Brain microvascular endothelial cell (primary cell): ENCODE measurements at regions not wholly inside any gene's neighbourhood (a gene's known extent, or its start where the extent isn't known, plus 50 kb on each side); places are given as distances from the start of the nearest gene placed in this dataset.

Source experiments
- DNase-seq: peaks from one replicate; pipeline ENCODE4 v3.0.0-alpha.2; 2020
- H3K27ac ChIP-seq: fragments of 250-450 bp; sonication (Bioruptor Pico); 2 replicates; pipeline ENCODE4 v1.5.1; 2020; ENCODE audit warnings: mild to moderate bottlenecking, moderate library complexity
- H3K27me3 ChIP-seq: fragments of 250-450 bp; sonication (Bioruptor Pico); replicated peaks from 2 replicates; pipeline ENCODE4 v1.5.1; 2020; ENCODE audit warnings: mild to moderate bottlenecking
- H3K36me3 ChIP-seq: fragments of 250-450 bp; sonication (Bioruptor Pico); replicated peaks from 2 replicates; pipeline ENCODE4 v1.5.1; 2020; ENCODE audit warnings: mild to moderate bottlenecking
- H3K4me3 ChIP-seq: 2 replicates; pipeline ENCODE4 v1.5.1; 2011; ENCODE audit warnings: low read depth, mild to moderate bottlenecking, control low read depth, low read length, moderate library complexity
- in situ Hi-C: cut with HindIII; loops from 2 replicates; pipeline ENCODE4 v1.10.0; 2017; ENCODE audit warnings: low sequenced_read_pairs, low pct_ligation_motif_present
- TF ChIP-seq, protein P1 (sequence below): IDR thresholded peaks from 2 replicates; pipeline ENCODE4 v1.5.1; 2011; ENCODE audit warnings: low read depth, mild to moderate bottlenecking, moderate library complexity, low read length, control low read depth, inconsistent platforms; ENCODE audit errors: missing control alignments

DNA sequence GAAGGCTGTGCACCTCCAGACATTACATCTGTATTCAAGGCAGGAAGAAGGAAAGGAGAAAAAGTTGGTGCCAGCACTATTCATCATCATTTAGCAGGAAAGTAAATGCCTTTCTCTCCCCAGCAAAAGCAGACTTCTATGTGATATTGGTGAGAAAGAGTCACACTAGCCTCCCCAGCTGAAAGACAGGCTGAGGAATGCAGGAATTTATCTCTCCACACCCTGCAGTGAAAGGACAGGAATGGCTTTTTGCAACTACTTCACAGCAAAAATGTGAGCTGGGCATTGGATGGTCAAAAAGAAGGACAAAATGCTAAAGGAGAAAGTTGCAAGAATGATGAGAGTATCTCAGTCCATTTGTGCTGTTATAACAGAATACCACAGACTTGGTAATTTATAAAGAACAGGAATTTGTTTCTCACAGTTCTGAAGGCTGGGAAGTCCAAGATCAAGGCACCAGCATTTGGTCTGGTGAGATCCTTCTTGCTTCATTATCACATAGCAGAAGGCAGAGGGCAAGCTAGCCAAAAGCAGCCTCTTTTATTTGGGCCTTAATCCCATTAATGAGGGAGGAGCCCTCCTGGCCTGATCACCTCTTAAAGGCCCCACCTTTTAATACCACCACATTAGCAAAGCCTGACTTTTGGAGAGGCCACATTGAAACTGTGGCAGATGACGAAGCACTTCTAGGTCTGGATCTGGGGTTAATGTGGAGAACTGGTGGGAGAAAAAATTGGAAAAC, 388.1 kb upstream of the SLC14A2 start:
- TF ChIP-seq, protein P1, sequence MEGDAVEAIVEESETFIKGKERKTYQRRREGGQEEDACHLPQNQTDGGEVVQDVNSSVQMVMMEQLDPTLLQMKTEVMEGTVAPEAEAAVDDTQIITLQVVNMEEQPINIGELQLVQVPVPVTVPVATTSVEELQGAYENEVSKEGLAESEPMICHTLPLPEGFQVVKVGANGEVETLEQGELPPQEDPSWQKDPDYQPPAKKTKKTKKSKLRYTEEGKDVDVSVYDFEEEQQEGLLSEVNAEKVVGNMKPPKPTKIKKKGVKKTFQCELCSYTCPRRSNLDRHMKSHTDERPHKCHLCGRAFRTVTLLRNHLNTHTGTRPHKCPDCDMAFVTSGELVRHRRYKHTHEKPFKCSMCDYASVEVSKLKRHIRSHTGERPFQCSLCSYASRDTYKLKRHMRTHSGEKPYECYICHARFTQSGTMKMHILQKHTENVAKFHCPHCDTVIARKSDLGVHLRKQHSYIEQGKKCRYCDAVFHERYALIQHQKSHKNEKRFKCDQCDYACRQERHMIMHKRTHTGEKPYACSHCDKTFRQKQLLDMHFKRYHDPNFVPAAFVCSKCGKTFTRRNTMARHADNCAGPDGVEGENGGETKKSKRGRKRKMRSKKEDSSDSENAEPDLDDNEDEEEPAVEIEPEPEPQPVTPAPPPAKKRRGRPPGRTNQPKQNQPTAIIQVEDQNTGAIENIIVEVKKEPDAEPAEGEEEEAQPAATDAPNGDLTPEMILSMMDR = no peak
- in situ Hi-C loops = no loop called here
- Histone ChIP-seq H3K27me3 (no peaks in the 10 kb centered on the region), H3K27ac (no peak overlapping the region), H3K36me3 (no peaks in the 10 kb centered on the region), H3K4me3 (no peak overlapping the region)
- DNase-seq = no peak

GRCh38 chr18:45228796-45229388, 386.4 kb upstream of the SLC14A2 start:
- in situ Hi-C loops = no loop called here
- Histone ChIP-seq H3K27ac (no peak overlapping the region), H3K27me3 (no peaks in the 10 kb centered on the region), H3K4me3 (no peak overlapping the region), H3K36me3 (no peaks in the 10 kb centered on the region)
- TF ChIP-seq, protein P1 = no peak
- no peak for DNase-seq

- in situ Hi-C loops = no loop called here
- TF ChIP-seq, protein P1 = no peak
- Histone ChIP-seq H3K27me3 (no peaks in the 10 kb centered on the region), H3K27ac (no peak overlapping the region), H3K36me3 (no peaks in the 10 kb centered on the region), H3K4me3 (no peak overlapping the region)
- no peak for DNase-seq
Observed at GRCh38 chr18:45231617-45232016, 383.7 kb upstream of the SLC14A2 start.

DNA sequence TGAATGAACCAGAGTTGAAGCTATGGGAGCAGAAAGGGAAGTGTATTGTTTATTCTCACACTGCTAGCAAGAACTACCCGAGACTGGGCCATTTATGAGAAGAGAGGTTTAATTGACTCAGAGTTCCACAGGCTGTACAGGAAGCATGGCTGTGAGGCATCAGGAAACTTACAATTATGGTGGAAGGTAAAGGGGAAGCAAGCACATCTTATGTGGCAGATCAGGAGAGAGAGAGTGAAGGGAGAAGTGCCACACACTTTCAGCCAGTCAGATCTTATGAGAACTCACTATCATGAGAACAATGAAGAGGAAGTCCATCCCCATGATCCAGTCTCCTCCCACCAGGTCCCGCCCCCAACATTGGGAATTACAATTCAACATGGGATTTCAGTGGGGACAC, 383.2 kb upstream of the SLC14A2 start:
- TF ChIP-seq, protein P1 = no peak
- H3K27me3 ChIP-seq = no peaks in the 10 kb centered on the region
- H3K36me3 ChIP-seq = no peaks in the 10 kb centered on the region
- in situ Hi-C loops = no loop called here
- H3K4me3 ChIP-seq = no peak overlapping the region
- no peak overlapping the region for H3K27ac ChIP-seq
- DNase-seq = no peak

DNA sequence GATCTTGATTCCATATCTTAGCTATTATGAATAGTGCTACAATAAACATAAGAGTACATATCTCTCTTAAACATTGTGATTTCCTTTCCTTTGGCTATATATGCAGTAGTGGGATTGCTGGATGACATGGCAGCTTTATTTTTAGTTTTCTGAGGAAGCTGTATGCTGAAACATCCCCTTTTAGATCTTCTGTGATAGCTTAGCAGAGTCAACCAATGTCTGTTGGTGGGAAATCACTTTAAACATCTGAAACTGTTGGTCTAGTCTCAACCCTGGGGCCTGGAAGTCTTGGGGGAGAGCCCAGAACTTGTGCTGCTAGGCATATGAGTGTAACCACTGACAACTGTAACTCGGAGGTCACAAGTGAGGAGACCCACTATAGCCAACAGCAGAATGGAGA, 378.6 kb upstream of the SLC14A2 start:
- TF ChIP-seq, protein P1 = no peak
- H3K4me3 ChIP-seq = no peak overlapping the region
- no peaks in the 10 kb centered on the region for H3K36me3 ChIP-seq
- H3K27me3 ChIP-seq = no peaks in the 10 kb centered on the region
- DNase-seq = no peak
- in situ Hi-C loops = no loop called here
- no peak overlapping the region for H3K27ac ChIP-seq
